Right atrium auricular region (tissue), 2 donors: ENCODE measurements at regions not wholly inside any gene's neighbourhood (a gene's known extent, or its start where the extent isn't known, plus 50 kb on each side); places are given as distances from the start of the nearest gene placed in this dataset.
A peak's percentile ranks its signal among the peaks of the same experiment; 100 is the strongest.

Source experiments
- DNase-seq: peaks from one replicate; pipeline ENCODE4 v3.0.0-alpha.2; 2019; ENCODE audit warnings: low spot score
- H3K27ac ChIP-seq, 2 donors: fragments of 200-600 bp; sonication (generic); 1 replicate in 1 of 2; 2 replicates in 1 of 2; pipeline ENCODE4 v1.5.1; 2016 to 2019
- H3K27me3 ChIP-seq, 2 donors: fragments of 200-600 bp; sonication (generic); one replicate each; pipeline versions ENCODE4 v1.5.1 to v1.6.0; 2017 to 2019
- H3K36me3 ChIP-seq: fragments of 200-600 bp; sonication (generic); one replicate; pipeline ENCODE4 v1.5.1; 2016
- H3K4me1 ChIP-seq, 2 donors: fragments of 200-600 bp; sonication (generic); one replicate each; pipeline versions ENCODE4 v1.5.1 to v1.6.0; 2017 to 2019
- H3K4me3 ChIP-seq, 2 donors: fragments of 200-600 bp; sonication (generic); 1 replicate in 1 of 2; 2 replicates in 1 of 2; pipeline ENCODE4 v1.5.1; 2017 to 2019; ENCODE audit warnings: mild to moderate bottlenecking in 1 of 2, moderate library complexity in 1 of 2
- H3K9me3 ChIP-seq, 2 donors: fragments of 200-600 bp; sonication (generic); one replicate each; pipeline ENCODE4 v1.5.1; 2019
- TF ChIP-seq, protein P1 (sequence below), 2 donors: fragments of 200-600 bp; sonication (generic); IDR thresholded peaks; one replicate each; pipeline ENCODE4 v1.5.1; 2019; ENCODE audit warnings: antibody characterized with exemption in 2 of 2

DNA sequence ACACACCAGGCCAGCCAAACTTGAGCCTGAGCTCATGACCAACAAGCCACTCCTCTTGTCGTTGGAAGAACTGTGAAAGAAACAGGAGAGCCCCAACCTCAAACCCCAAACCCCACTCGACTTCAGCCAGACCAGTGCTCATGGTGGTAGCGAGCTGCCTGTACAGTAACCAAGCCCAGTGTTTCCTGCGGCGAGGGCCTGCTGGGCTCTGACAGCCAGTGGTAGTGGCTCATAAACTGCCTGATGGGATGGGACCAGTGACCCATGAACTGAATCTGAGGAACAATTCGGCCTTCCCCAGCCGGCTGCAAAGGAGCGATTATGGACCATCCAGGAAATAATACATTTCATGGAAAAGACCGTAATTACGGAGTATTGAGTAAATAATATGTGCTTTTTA, 191.9 kb downstream of the RPS24 start:
- no peak for DNase-seq
- H3K27me3 ChIP-seq: no peaks in the 10 kb centered on the region
- no peaks in the 10 kb centered on the region for H3K4me1 ChIP-seq
- H3K4me3 ChIP-seq: no peak overlapping the region
- no peaks in the 10 kb centered on the region for H3K36me3 ChIP-seq
- no peaks in the 10 kb centered on the region for H3K9me3 ChIP-seq
- no peak overlapping the region for H3K27ac ChIP-seq
- TF ChIP-seq, protein P1, sequence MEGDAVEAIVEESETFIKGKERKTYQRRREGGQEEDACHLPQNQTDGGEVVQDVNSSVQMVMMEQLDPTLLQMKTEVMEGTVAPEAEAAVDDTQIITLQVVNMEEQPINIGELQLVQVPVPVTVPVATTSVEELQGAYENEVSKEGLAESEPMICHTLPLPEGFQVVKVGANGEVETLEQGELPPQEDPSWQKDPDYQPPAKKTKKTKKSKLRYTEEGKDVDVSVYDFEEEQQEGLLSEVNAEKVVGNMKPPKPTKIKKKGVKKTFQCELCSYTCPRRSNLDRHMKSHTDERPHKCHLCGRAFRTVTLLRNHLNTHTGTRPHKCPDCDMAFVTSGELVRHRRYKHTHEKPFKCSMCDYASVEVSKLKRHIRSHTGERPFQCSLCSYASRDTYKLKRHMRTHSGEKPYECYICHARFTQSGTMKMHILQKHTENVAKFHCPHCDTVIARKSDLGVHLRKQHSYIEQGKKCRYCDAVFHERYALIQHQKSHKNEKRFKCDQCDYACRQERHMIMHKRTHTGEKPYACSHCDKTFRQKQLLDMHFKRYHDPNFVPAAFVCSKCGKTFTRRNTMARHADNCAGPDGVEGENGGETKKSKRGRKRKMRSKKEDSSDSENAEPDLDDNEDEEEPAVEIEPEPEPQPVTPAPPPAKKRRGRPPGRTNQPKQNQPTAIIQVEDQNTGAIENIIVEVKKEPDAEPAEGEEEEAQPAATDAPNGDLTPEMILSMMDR (IDR thresholded peaks at IDR 0.05): no peak

DNA sequence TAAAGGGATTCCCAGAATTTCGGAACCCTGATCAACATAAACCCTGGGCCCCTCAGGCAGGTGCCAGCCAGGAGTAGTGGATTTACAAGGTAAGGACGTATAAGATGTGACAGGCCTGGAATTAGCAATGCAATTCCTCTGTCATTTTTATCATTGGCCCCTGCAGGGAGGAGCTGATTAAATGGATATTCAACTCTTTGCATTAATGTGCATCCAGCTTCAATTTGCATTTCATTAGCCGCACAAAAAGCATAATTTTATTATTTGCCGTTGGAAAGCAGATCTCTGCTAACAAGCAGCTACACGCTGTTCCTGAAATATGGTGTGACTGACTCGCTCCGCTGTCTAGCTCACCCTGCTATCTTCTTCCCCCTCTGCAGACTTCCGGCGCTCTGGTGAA, 195.8 kb downstream of the RPS24 start:
- no peaks in the 10 kb centered on the region for H3K27me3 ChIP-seq
- H3K4me1 ChIP-seq: no peaks in the 10 kb centered on the region
- no peak for DNase-seq
- no peaks in the 10 kb centered on the region for H3K9me3 ChIP-seq
- TF ChIP-seq, protein P1 (IDR thresholded peaks at IDR 0.05): no peak
- H3K36me3 ChIP-seq: no peaks in the 10 kb centered on the region
- no peak overlapping the region for H3K4me3 ChIP-seq
- no peak overlapping the region for H3K27ac ChIP-seq

DNA sequence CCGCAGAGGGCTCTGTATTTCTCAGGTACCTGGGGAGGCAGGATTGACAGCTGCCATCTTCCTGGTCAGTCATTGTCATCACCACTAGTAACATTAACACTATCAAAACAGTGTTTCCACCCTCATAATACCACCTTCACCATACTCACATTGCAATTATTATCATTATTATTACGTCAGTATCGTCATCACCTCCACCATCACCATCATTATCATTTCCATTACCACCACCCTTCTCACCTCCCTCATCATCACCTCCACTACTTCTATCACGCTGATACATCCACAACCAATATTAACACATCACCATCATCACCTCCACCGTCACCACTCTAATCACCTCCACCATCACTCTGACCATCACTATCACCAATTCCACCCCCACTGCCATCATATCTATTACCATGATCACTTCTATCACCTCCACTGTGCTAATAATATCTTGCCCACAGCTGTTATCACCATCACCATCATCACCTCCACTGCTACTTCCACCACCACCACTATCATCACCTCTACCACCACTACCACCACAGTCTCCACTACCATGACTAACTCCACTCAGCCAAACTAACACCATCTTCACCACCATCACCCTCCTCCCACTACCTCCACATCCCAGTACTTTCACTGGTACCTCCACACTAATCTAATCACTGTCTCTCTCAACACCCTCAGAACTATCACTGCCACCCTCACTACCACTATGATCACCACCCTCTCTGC, 196.4 kb downstream of the RPS24 start:
- TF ChIP-seq, protein P1 (IDR thresholded peaks at IDR 0.05): no peak
- no peaks in the 10 kb centered on the region for H3K36me3 ChIP-seq
- DNase-seq: no peak

DNA sequence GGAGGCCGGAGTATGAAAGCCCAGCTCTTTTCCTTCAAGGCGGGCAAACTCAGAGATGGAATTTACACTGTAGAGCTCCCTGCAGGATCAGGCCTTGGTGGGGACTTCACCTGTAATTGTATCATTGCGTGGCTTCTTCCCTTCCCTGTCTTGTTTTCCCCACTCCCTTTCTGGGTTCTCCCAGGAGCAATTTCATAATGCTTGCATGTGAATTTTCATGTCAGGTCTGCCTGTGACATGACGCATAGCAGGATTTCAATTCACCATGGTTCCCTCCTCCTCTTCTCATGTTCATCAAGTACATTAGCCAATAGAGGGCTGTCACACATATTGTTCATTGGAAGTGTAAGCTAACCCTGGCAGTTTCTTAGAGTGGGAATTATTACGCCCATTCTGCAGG, 197.7 kb downstream of the RPS24 start:
- H3K9me3 ChIP-seq: no peaks in the 10 kb centered on the region
- H3K27me3 ChIP-seq: no peaks in the 10 kb centered on the region
- H3K4me3 ChIP-seq: no peak overlapping the region
- TF ChIP-seq, protein P1 (IDR thresholded peaks at IDR 0.05): no peak
- no peaks in the 10 kb centered on the region for H3K4me1 ChIP-seq
- H3K27ac ChIP-seq: no peak overlapping the region
- no peaks in the 10 kb centered on the region for H3K36me3 ChIP-seq
- no peak for DNase-seq

More for the DNA sequence above, 196.4 kb downstream of the RPS24 start:
- no peaks in the 10 kb centered on the region for H3K27me3 ChIP-seq
- no peak overlapping the region for H3K27ac ChIP-seq
- no peaks in the 10 kb centered on the region for H3K9me3 ChIP-seq
- no peak overlapping the region for H3K4me3 ChIP-seq
- H3K4me1 ChIP-seq: no peaks in the 10 kb centered on the region

DNA sequence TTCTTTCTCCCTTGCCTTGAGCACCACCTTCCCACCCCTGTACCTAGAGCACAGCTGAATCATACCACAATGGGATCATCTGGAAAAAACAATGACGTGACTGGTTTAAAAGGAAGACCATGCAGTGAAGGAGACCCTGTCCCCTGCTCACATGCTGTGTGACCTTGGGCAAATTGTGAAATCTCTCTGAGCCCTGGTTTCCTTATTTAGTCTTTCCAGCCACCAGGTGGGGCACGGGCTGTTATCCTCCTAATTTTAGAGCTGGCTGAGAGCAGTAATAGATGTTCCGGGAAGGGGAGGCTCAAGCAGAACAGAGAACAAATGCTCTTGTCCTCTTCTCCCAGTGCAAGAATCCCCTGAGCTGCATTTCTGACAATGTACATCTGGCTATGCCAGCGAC, 198.3 kb downstream of the RPS24 start:
- no peaks in the 10 kb centered on the region for H3K27me3 ChIP-seq
- DNase-seq: no peak
- TF ChIP-seq, protein P1 (IDR thresholded peaks at IDR 0.05): peak in 1 of 2 donors; percentile 56
- H3K4me3 ChIP-seq: no peak overlapping the region
- H3K36me3 ChIP-seq: no peaks in the 10 kb centered on the region
- no peaks in the 10 kb centered on the region for H3K4me1 ChIP-seq
- H3K9me3 ChIP-seq: no peaks in the 10 kb centered on the region
- no peak overlapping the region for H3K27ac ChIP-seq
